NCI-H774 (cell line): ENCODE measurements at regions not wholly inside any gene's neighbourhood (a gene's known extent, or its start where the extent isn't known, plus 50 kb on each side); places are given as distances from the start of the nearest gene placed in this dataset.
"Not testable (repeated sequence)": the region's sequence is repeated elsewhere in the genome, so short reads cannot be mapped to it uniquely, and the experiment has no call there.

Experiments used
- DNase-seq: peaks from one replicate; lab custom pipeline; 2025; lab: John Stamatoyannopoulos, UW

DNA sequence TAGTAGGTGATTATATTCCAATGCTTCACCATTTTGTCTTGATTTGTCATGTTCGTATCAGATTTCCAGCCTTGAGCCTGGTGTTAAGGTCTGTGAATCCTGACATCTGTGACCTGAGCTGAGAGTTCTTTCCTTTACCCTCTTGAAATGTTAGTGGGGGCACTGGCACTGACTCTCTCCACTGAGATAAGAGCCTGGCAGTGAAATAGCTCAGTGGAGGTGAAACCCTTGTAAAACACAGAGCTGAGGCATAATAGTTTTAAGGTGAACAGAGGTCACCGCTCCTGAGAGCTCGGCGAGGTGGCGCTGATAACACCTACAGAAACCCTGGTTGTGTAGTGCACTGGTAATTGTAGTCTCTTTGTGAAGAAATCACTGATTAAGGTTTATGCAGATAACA is 748.2 kb downstream of the DIAPH3 start:
- DNase-seq, result no peak

DNA sequence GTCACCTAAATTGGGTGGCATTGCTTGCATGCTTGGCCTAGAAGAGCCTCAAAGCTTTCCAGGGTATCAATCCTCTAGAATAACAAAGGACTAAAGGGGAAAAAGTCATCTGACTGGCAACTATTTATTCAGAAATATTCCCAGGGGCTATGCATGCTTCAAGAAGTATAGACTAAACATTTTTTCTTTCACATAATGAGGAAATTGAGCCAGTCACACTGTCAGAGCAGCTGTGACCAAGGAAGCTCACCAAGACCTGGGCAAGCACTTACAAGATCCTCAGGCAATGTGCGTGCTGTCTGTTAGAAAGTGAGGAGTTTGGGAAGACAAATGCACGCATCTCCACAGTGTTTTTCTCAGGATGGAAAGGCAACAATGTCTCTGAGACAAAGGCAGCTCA is 747.2 kb downstream of the DIAPH3 start:
- DNase-seq, result no peak

DNA sequence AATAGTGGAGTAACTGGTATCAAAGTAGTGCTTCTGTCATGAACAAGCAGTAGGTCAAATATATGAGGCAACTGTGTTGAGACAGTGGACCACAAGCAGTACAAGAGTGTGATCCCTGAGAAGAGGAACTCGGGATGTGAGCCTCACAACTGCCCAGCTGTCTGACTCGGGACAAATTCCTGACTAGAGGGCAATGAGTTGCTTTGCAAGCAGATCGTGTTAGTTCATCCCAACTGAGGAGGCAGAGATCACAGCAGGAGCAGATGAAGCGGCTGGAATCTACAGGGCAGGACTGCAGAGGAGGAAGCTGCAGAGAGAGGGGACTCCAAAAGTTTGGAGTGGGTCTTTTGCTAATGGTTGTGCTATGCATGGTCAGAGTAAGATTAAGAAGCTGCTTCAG is 741.1 kb downstream of the DIAPH3 start:
- no peak for DNase-seq

DNA sequence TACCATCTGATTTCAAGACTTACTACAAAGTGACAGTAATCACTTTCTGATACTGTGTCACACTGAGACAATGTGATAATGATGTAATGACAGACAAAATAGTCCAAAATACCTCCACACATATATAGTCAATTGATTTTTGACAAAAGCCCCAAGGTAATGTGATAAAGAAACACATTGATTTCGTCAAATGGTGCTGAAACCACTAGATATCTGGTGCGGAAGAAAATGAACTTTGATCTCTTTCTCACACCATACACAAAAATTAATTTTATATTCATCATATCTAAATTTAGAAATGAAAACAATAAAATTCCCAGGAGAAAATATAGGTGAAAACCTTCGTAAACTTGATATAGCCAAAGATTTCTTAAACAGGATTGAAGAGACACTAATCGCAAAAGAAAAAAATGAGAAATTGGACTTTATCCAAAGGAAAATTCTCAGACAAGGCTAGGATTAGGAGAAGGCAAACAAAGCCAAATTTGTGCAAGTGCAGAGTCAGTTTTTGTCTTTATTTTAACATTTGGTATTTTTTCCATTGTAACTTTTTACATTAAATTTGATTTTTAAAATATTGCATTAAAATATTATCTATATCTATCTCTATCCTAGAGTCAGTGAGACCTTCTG is 739.9 kb downstream of the DIAPH3 start:
- no peak for DNase-seq

DNA sequence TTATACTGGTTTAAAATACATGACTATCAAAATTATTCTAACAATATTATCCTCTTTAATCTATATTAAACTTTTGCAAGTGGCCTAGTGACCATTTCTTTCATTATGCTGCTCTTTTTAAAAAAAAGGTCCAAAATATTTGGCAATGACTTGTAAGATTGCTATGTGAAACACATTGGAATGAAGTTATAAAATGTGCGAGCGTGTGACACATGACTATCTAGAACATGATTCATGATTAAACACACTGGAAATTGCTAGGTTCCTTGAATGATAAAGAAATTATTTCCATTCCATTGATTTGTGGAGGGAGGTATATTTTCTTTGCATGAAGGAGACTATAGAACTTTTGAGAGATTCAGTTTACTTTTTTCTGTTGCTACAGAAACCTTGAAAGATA is 739.1 kb downstream of the DIAPH3 start:
- no peak for DNase-seq

DNA sequence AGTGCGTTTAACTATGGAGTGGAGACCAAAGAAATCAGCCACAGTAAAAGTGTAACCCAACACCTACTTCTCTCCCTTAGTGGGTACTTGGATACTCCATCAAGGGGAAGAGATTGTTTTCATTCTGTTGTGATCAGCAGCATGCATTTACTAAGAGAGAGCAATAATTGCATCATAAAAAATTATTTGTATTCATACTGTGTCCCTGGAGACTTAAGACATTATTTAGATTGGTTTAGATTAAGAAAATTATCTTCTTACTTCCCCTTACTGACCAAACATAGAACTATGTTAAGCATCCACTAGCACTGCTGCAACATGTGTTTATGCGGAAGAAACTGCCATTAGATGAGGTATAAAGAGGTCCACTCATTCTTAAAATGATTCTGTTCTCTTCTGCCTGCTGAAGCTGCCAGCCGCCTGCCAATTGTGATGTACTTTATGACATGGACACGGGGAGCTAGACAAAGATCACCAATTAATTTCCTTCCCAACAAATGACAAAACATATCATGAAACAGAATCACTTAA is 738.5 kb downstream of the DIAPH3 start:
- no peak for DNase-seq

DNA sequence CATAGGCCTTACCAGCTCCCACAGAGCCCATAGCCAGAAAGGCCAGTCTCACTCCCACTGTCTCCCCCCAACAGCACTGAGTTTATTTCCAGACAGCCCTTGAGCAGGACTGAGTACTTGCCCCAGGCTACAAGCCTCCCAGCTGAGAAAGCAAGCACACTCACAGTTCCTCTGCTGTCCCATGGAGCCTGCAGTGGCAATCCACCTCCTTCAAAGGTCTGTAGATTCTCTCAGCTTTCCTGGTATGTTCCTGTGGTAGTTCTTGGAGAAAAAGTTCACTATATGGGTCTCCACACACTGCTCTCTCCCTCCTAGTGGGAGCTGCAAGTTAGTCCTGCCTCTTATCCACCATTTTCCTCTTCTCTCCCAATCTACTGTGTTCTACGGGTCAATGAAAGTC is 728.7 kb downstream of the DIAPH3 start:
- DNase-seq, result no peak

DNA sequence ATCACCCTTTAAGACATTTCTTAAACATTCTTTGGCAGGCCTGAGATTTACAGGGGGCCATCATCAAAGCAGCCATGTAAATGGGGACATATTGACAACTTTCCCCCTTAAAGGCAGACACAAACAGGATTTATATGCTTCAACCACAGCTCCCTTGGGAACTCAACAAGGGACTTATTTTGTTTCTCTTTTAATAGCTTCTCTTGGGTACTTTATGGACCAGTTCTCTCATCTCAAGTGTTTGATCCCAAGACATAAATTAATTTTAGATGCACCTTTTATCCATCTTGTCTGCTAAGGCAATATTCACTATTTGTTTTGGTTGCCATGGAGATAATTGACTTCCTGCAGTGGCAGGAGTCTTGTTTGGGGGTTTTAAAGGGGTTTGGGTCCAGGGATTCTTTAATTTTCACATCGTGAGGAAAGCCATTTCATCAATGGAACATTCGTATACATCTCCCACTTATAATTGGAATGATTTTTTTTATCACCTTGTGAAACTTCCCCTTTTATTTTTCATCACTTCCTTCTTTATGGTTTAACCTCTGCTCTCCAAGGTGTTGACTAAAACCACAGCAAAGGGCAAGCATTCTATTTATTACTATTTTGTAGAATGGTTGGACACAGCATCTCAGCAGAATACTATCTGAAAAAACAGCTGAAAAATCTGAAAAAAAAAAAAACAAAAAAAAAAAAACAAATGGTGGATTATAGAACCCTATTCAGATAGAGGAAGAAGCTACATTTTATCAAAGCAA is 726.0 kb downstream of the DIAPH3 start:
- DNase-seq, result no peak

DNA sequence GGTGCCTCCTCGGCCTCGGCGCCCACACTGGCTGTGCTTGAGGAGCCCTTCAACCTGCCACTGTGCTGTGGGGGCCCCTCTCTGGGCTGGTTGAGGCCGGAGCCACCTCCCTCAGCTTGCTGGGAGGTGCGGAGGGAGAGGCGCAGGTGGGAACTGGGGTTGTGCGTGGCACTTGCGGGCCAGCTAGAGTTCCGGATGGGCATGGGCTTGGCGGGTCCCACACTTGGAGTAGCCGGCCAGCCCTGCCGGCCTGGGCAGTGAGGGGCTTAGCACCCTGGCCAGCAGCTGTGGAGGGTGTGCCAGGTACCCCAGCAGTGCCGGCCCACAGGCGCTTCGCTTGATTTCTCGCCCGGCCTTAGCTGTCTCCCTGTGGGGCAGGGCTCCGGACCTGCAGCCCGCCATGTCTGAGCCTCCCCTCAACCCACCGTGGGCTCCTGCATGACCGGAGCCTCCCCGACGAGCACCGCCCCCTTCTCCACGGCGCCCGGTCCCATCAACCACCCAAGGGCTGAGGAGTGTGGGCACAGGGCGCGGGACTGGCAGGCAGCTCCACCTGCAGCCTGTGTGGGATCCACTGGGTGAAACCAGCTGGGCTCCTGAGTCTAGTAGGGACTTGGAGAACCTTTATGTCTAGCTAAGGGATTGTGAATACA is 723.8 kb downstream of the DIAPH3 start:
- no peak for DNase-seq

DNA sequence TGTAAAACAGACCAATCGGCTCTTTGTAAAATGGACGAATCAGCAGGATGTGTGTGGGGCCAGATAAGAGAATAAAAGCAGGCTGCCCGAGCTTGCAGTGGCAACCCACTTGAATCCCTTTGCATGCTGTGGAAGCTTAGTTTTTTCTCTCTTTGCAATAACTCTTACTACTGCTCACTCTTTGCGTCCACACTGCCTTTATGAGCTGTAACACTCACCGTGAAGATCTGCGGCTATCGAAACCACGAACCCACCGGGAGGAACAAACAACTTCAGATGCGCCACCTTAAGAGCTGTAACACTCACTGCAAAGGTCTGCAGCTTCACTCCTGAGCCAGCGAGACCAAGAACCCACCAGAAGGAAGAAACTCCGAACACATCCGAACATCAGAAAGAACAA is 722.7 kb downstream of the DIAPH3 start:
- DNase-seq, result not testable (repeated sequence)

DNA sequence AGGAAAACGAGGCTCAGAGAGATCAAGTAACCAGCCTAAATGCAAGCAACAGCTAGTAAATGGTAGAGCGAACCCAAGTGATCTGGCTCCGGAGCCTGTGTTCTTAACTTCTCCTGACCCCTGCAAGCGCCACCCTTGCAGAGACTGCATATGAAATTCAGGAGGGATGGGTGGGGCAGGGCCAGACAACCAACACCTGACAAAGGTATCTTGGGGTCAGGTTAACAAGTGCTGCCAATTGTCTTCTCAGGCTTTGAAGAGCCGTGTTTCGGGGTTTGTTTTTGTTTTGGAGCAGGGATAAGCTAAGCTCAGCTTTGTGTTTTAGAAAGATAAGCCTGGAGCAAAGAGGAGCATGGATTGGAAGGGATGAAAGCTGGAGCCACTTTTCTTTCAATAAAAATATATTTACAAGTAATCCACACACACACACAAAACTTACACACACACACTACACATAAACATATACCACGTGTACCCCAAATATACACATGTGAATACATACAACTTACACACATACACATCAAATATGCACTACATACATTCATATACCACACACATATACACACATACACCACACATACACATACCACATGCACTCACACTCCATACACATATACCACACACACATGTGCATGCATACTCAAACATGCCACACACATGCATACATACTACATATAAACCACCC is 722.0 kb downstream of the DIAPH3 start:
- DNase-seq, result no peak

DNA sequence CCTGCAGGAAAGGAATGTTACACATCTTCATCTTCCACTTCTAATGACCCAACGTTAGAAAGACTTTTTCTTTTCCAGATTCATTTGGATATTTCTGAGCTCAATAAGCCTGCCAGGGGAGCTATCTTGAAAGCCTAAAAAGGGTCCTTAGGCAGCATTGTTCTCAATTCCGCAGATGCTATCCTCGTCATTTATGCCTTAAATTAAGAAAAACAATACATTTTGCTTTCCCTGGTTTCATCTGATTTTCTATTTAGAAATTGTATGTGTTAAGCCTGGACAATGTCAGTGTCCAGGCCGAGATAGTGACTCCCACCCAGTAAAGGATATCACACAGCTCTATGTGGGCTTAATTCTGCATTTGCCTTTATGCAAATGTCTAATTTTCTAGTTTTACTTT is 721.3 kb downstream of the DIAPH3 start:
- no peak for DNase-seq

DNA sequence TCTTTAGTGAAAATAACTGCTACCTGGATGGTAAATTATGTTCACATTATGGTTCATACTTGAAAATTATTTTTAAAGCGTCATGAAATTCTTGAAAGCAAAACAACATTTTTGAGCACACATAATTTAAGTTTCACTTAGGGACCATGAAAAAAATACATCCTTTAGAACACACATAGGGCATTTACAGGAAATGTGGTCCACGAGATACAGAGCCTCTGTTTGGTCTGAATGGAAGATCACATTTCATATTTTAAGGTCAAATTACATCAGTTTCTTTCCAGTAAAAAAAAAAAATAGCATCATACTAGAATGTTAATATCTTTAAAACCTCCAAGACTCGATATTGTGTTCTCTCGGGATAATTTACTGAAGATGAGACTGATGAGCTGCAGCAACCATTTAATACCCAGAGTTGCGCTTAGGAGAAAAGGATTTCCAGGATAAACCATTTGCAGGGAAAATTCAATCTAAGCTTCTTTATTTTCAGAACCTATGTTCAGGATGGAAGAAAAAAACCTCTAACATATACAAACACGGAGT is 720.7 kb downstream of the DIAPH3 start:
- no peak for DNase-seq

DNA sequence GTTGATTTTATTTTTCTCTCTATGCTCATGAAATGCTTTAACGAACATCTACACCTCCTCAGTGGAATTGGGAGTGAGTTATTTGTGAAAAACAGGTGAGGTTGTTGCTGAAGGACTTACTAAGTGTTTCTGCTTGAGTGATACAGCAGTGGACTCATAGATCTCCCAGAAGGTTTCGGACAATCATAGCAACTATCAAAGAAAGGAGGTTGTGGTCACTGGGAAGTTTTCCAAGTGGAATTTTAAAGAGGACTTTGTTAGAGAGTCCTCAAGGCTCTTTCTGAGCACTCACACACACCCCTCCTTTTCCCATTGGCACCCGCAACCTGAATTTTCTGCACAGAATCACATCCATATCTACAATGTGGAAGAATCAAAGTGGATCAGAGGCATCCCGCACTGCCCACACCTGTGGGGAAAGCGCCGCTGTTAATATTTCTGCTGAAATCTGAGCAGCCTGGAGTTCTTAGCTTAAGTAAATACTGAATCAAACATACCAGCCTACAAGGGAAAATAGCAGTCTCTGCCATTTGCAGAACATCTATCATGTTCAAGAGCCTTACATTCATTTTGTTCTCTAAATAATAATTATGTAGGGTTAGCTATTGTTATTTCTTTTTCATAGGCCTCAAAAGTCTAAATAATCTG is 719.4 kb downstream of the DIAPH3 start:
- DNase-seq, result peak; percentile 10

DNA sequence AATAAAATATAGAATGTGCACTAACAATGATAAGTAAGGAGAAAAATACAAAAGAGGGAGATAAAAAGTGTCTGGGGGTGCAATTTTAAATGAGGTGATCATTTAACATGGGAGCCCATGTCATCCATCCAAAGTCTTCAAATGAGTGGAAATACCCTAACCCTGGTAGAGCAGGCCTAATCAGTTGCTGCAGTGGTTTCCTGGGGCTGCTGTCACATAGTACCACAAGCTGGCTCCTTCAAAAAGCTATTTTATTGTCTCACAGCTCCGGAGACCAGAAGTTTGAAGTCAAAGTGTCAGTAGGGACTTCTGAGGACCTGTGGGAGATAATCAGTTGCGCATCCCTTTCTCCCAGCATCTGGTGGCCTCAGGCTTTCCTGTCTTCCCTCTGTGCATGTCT is 717.9 kb downstream of the DIAPH3 start:
- DNase-seq, result no peak

DNA sequence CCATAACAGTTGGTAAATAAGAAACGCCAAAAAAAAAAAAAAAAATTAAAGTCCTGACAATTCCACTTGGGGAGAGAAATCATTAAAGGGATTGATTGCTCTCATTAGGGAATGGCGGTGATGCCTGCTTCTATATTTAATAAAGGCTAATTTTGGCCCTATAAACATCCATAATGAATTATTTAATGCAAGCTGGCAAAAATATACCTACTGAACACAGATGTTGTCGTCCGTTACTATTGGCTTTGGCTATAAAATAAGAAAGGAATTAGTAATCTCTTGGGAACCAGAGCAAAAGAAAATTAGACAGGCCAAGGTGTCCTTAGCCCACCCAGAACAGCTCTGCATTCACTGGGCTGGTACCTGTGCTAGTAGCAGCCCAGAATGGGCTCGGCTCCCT is 717.3 kb downstream of the DIAPH3 start:
- DNase-seq, result no peak

DNA sequence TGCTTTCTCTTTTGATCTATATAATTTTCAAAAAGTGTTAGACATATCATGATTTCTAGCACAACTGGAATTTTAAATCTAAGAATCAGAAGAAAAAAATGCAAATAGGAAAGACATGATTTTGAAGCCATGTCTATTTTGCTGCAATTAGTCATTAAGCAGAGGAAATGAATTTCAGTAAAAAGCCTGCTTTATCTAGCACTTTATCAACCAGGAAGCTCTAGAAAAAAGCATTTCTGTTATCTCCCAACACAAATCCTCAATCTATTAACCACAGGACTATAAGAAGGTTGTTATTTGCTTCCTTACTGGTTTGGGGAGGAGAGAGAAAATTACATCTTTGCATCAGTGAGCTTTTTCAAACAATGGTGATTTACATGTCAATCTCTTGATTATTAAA is 716.7 kb downstream of the DIAPH3 start:
- DNase-seq, result no peak

DNA sequence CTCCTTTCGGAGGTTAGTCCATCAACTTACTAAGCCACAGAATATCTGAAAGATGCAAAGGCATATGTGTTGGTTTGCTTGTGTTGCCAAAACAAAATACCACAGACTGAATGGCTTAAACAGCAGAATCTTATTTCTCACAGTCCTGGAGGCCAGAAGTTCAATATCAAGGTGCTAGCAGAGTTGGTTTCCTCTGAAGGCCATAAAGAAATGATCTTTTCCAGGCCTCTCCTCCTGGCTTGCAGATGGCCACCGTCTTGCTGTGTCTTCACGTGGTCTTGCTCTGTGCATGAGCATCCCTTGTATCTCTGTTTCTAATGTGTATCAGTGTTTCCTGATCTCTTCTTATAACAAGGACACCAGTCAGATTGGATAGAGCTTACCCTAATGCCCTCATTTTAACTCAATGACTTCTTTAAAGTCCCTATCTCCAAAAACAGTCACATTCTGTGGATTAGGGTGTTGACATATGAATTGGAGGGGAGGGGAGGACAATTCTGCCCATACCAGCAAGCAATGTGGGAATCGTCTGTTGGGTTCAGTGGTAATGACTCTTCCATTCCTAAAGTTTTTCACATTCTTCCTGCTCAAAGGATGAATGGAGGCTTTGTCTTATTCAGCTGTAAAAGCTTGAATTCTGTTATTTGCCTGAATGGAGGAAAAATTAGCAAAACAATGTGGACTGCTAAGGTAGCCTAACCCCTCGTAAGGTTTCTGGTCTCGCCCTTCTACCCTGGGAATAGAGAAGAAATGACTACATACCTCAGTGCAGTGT is 715.7 kb downstream of the DIAPH3 start:
- no peak for DNase-seq

DNA sequence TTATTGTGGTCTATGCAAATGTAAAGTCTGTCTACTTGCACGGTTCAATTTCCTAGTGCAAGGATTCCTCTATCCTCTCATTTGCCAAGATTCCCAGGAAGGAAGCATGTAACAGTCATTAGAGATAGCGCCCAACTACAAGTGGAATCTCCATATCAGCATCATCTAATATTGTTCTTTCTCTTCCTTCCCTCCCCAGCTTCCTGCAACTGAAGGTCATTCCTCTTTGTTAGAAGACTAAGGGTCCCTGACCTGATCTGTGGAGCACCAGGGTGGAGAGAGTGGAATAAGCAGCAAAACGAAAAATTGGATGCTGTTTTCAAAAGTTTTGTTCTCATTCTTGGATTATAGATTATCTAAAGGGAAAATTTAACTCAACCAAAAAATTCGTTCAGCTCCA is 714.0 kb downstream of the DIAPH3 start:
- no peak for DNase-seq

DNA sequence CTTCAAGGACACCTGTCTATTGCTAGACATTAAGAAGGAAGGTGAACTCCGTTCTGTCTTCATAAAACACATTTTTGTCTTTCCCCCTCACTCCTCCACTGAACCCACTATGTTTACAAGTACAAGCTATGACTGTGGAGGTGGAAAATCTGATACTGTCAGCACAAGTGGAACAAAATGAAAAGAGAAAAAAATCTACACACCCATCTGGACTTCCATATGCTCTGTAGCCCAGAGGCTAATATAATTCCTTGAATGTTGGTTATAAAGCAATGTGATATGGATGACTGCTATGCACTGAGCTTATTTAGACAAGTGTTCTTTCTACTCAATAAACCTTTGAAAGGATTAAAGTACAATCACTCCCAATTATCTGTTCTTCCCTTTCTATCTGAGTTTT is 713.5 kb downstream of the DIAPH3 start:
- DNase-seq, result no peak

DNA sequence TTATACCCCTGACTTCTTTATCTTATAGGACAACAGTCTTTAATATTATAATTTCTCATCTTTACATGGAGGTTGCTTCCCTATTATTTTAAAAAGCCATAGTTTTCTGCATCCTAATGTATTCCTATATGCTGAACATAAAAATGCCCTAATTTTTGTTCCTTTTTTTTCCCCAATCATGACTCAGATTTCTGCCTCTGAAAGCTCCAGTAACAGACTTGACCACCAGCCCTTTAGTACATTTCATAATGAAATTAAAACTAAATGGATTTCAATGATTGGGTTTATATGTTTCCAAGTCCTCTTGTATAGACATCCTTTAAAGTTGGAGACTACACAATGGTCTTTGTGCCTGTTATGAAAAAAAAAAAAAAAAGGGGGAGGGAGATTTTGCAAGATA is 712.5 kb downstream of the DIAPH3 start:
- DNase-seq, result no peak
